H9 (cell line): ENCODE measurements at regions not wholly inside any gene's neighbourhood (a gene's known extent, or its start where the extent isn't known, plus 50 kb on each side); places are given as distances from the start of the nearest gene placed in this dataset.

Source experiments
- DNase-seq: peaks from one replicate; pipeline ENCODE4 v3.0.0-alpha.2; 2017
- H2AFZ ChIP-seq: one replicate; pipeline ENCODE4 v1.6.1; 2013; ENCODE audit warnings: mild to moderate bottlenecking, low read length, control low read depth, moderate library complexity
- H2AK5ac ChIP-seq: 2 replicates; pipeline ENCODE4 v1.6.1; 2013; ENCODE audit warnings: low read length, control low read depth, mixed read lengths; ENCODE audit not compliant: insufficient read length
- H2BK120ac ChIP-seq: one replicate; pipeline ENCODE4 v1.6.1; 2013; ENCODE audit warnings: low read depth, mild to moderate bottlenecking, low read length, control low read depth, inconsistent platforms; ENCODE audit not compliant: poor library complexity, severe bottlenecking
- H2BK12ac ChIP-seq: 2 replicates; pipeline ENCODE4 v1.6.1; 2013; ENCODE audit warnings: low read length, control low read depth, mixed read lengths, low read depth; ENCODE audit not compliant: insufficient read length
- H2BK15ac ChIP-seq: 2 replicates; pipeline ENCODE4 v1.6.1; 2013; ENCODE audit warnings: low read depth, low read length, control low read depth
- H2BK20ac ChIP-seq: one replicate; pipeline ENCODE4 v1.6.1; 2013; ENCODE audit warnings: low read depth, mild to moderate bottlenecking, low read length, control low read depth, inconsistent platforms; ENCODE audit not compliant: poor library complexity, severe bottlenecking
- H2BK5ac ChIP-seq: 2 replicates; pipeline ENCODE4 v1.6.1; 2013; ENCODE audit warnings: low read length, control low read depth, mixed read lengths; ENCODE audit not compliant: insufficient read length
- H3K14ac ChIP-seq: 2 replicates; pipeline ENCODE4 v1.6.1; 2013; ENCODE audit warnings: low read length, control low read depth; ENCODE audit not compliant: insufficient read depth
- H3K18ac ChIP-seq: 2 replicates; pipeline ENCODE4 v1.6.1; 2013; ENCODE audit warnings: low read depth, mild to moderate bottlenecking, mixed read lengths, low read length, control low read depth; ENCODE audit not compliant: insufficient read length
- H3K23ac ChIP-seq: 2 replicates; pipeline ENCODE4 v1.6.1; 2013; ENCODE audit warnings: low read length, control low read depth, mixed read lengths, low read depth; ENCODE audit not compliant: insufficient read length
- H3K23me2 ChIP-seq: 2 replicates; pipeline ENCODE4 v1.6.1; 2013; ENCODE audit warnings: low read depth, mild to moderate bottlenecking, mixed read lengths, low read length, control low read depth; ENCODE audit not compliant: insufficient read length, poor library complexity, severe bottlenecking
- H3K27ac ChIP-seq: 2 replicates; pipeline ENCODE4 v1.5.1; 2013; ENCODE audit warnings: low read length, control low read depth, mixed read lengths, low read depth; ENCODE audit not compliant: insufficient read length
- H3K27me3 ChIP-seq: 2 replicates; pipeline ENCODE4 v1.6.1; 2013; ENCODE audit warnings: low read length, control low read depth, inconsistent platforms; ENCODE audit not compliant: insufficient read depth
- H3K4ac ChIP-seq: 2 replicates; pipeline ENCODE4 v1.6.1; 2013; ENCODE audit warnings: low read depth, mild to moderate bottlenecking, control low read depth, inconsistent platforms, low read length, moderate library complexity
- H3K4me1 ChIP-seq: 2 replicates; pipeline ENCODE4 v1.6.1; 2013; ENCODE audit warnings: low read length, control low read depth, inconsistent platforms; ENCODE audit not compliant: insufficient read depth
- H3K4me2 ChIP-seq: 2 replicates; pipeline ENCODE4 v1.6.1; 2013; ENCODE audit warnings: low read length, control low read depth, mixed read lengths; ENCODE audit not compliant: insufficient read length, insufficient read depth
- H3K56ac ChIP-seq: 2 replicates; pipeline ENCODE4 v1.6.1; 2013; ENCODE audit warnings: low read depth, mild to moderate bottlenecking, mixed read lengths, low read length, control low read depth; ENCODE audit not compliant: insufficient read length
- H3K79me1 ChIP-seq: 2 replicates; pipeline ENCODE4 v1.6.1; 2013; ENCODE audit warnings: low read depth, mild to moderate bottlenecking, moderate library complexity, low read length, control low read depth, inconsistent platforms; ENCODE audit not compliant: insufficient read depth, poor library complexity, severe bottlenecking
- H3K79me2 ChIP-seq: 2 replicates; pipeline ENCODE4 v1.6.1; 2013; ENCODE audit warnings: low read length, control low read depth, inconsistent platforms; ENCODE audit not compliant: insufficient read depth
- H3K9ac ChIP-seq: 2 replicates; pipeline ENCODE4 v1.6.1; 2013; ENCODE audit warnings: low read length, control low read depth, mixed read lengths; ENCODE audit not compliant: insufficient read length; ENCODE audit errors: extremely low read depth
- H3K9me3 ChIP-seq: one replicate; pipeline ENCODE4 v1.6.1; 2013; ENCODE audit warnings: low read depth, low read length, inconsistent platforms; ENCODE audit not compliant: control insufficient read depth
- H3T11ph ChIP-seq: one replicate; pipeline ENCODE4 v1.6.1; 2013; ENCODE audit warnings: mild to moderate bottlenecking, low read length, control low read depth, inconsistent platforms
- H4K20me1 ChIP-seq: one replicate; pipeline ENCODE4 v1.6.1; 2013; ENCODE audit not compliant: control insufficient read depth, insufficient read length, insufficient read depth
- H4K5ac ChIP-seq: 2 replicates; pipeline ENCODE4 v1.6.1; 2013; ENCODE audit warnings: low read depth, mild to moderate bottlenecking, mixed read lengths, low read length, control low read depth; ENCODE audit not compliant: insufficient read length
- H4K8ac ChIP-seq: replicated peaks from 2 replicates; pipeline ENCODE4 v1.6.1; 2013; ENCODE audit warnings: low read length, control low read depth, mixed read lengths, low read depth; ENCODE audit not compliant: insufficient read length
- H4K91ac ChIP-seq: 2 replicates; pipeline ENCODE4 v1.6.1; 2013; ENCODE audit warnings: low read depth, mild to moderate bottlenecking, moderate library complexity, mixed read lengths, low read length, control low read depth; ENCODE audit not compliant: insufficient read length
- H3K27ac Mint-ChIP-seq, 3 experiments: 2 replicates in 2 of 3; 3 replicates in 1 of 3; pipeline ENCODE4 v1.8.0; 2020 to 2021; ENCODE audit warnings: mixed read lengths in 3 of 3, mild to moderate bottlenecking in 1 of 3, moderate library complexity in 1 of 3
- H3K27me3 Mint-ChIP-seq: 2 replicates; pipeline ENCODE4 v1.8.0; 2021; ENCODE audit warnings: low read depth, mild to moderate bottlenecking, moderate library complexity, mixed read lengths
- H3K36me3 Mint-ChIP-seq, 3 experiments: 2 replicates in 2 of 3; 3 replicates in 1 of 3; pipeline ENCODE4 v1.8.0; 2020 to 2021; ENCODE audit warnings: low read depth in 3 of 3, mixed read lengths in 3 of 3; ENCODE audit not compliant: insufficient read depth in 1 of 3
- H3K4me1 Mint-ChIP-seq, 2 experiments: 2 replicates each; pipeline ENCODE4 v1.8.0; 2020; ENCODE audit warnings: mixed read lengths in 2 of 2
- H3K4me3 Mint-ChIP-seq, 2 experiments: 2 replicates in 1 of 2; 3 replicates in 1 of 2; pipeline ENCODE4 v1.8.0; 2020 to 2021; ENCODE audit warnings: mild to moderate bottlenecking in 2 of 2, mixed read lengths in 2 of 2, moderate library complexity in 1 of 2
- H3K9me3 Mint-ChIP-seq, 2 experiments: 2 replicates in 1 of 2; 3 replicates in 1 of 2; pipeline ENCODE4 v1.8.0; 2020; ENCODE audit warnings: mild to moderate bottlenecking in 2 of 2, mixed read lengths in 2 of 2, moderate library complexity in 1 of 2
- CTCF ChIP-seq: fragments of 200-600 bp; sonication (generic); conservative IDR thresholded peaks from 3 replicates; pipeline ENCODE4 v1.8.0; 2021; ENCODE audit warnings: antibody characterized with exemption, mild to moderate bottlenecking
- WGBS: extraction: QIAGEN DNeasy Blood & Tissue Kit; methylation state at CpG from one replicate; pipeline ENCODE4 v1.1.7; 2013; ENCODE audit warnings: missing lambda C conversion rate, low lambda C conversion rate, mixed read lengths; ENCODE audit not compliant: insufficient read length; ENCODE audit errors: extremely low coverage; 5-methylcytosine and 5-hydroxymethylcytosine counted together

GRCh38 chr10:106296750-106297392, 867.6 kb downstream of the SORCS1 start:
- no peak overlapping the region for H4K91ac ChIP-seq
- no peak overlapping the region for H3K14ac ChIP-seq
- no peaks in the 10 kb centered on the region for H3K79me2 ChIP-seq
- no peaks in the 10 kb centered on the region for H3K23me2 ChIP-seq
- no peak for DNase-seq
- no peak overlapping the region for H3K27ac ChIP-seq
- no peak overlapping the region for H3K9ac ChIP-seq
- no peaks in the 10 kb centered on the region for H3K27me3 ChIP-seq
- H2BK20ac ChIP-seq = no peak overlapping the region
- no peak overlapping the region for H2BK12ac ChIP-seq
- H3T11ph ChIP-seq = no peak overlapping the region
- no peak overlapping the region for H3K27ac Mint-ChIP-seq
- TF ChIP-seq CTCF = no peak
- H4K5ac ChIP-seq = no peak overlapping the region
- H4K8ac ChIP-seq = no peak overlapping the region
- no CpG with 5 or more reads among the region's 3 CpGs for WGBS
- no peak overlapping the region for H3K56ac ChIP-seq
- no peaks in the 10 kb centered on the region for H3K27me3 Mint-ChIP-seq
- H3K79me1 ChIP-seq = no peaks in the 10 kb centered on the region
- no peak overlapping the region for H2AK5ac ChIP-seq
- H2BK15ac ChIP-seq = no peak overlapping the region
- no peak overlapping the region for H3K18ac ChIP-seq
- H3K9me3 ChIP-seq = no peaks in the 10 kb centered on the region
- no peaks in the 10 kb centered on the region for H3K9me3 Mint-ChIP-seq
- no peak overlapping the region for H3K23ac ChIP-seq
- H3K4me1 Mint-ChIP-seq = peaks cover 17% of the 10 kb centered on the region in 2 experiments
- no peaks in the 10 kb centered on the region for H4K20me1 ChIP-seq
- no peak overlapping the region for H3K4me3 Mint-ChIP-seq
- no peak overlapping the region for H2AFZ ChIP-seq
- H2BK120ac ChIP-seq = no peak overlapping the region
- no peak overlapping the region for H3K4me2 ChIP-seq
- H2BK5ac ChIP-seq = no peak overlapping the region
- H3K4ac ChIP-seq = no peak overlapping the region
- no peaks in the 10 kb centered on the region for H3K36me3 Mint-ChIP-seq
- H3K4me1 ChIP-seq = peaks cover 4% of the 10 kb centered on the region; the same call in 1 of the 2 replicates
